NT2/D1 (cell line): ENCODE measurements at regions not wholly inside any gene's neighbourhood (a gene's known extent, or its start where the extent isn't known, plus 50 kb on each side); places are given as distances from the start of the nearest gene placed in this dataset.

ENCODE experiments used
- DNase-seq: peaks from one replicate; pipeline ENCODE4 v3.0.0-alpha.2; 2011; ENCODE audit warnings: low read depth, low spot score
- H3K27me3 ChIP-seq: 2 replicates; pipeline ENCODE4 v1.6.0; 2011; ENCODE audit warnings: mild to moderate bottlenecking; ENCODE audit not compliant: insufficient read length, insufficient read depth
- H3K36me3 ChIP-seq: 2 replicates; pipeline ENCODE4 v1.6.1; 2011; ENCODE audit warnings: mild to moderate bottlenecking, low read length, mixed read lengths; ENCODE audit not compliant: insufficient read depth, insufficient read length
- H3K4me1 ChIP-seq: 2 replicates; pipeline ENCODE4 v1.5.1; 2011; ENCODE audit not compliant: insufficient read depth, insufficient read length
- H3K4me3 ChIP-seq: 2 replicates; pipeline ENCODE4 v1.5.1; 2011; ENCODE audit warnings: low read depth; ENCODE audit not compliant: insufficient read length
- H3K9ac ChIP-seq: 2 replicates; pipeline ENCODE4 v1.6.0; 2011; ENCODE audit warnings: low read depth; ENCODE audit not compliant: insufficient read length
- H3K9me3 ChIP-seq: 2 replicates; pipeline ENCODE4 v1.5.1; 2011; ENCODE audit warnings: mild to moderate bottlenecking, low read length; ENCODE audit not compliant: insufficient read depth
- SUZ12 ChIP-seq: IDR thresholded peaks from 2 replicates; pipeline ENCODE4 v1.6.1; 2011; ENCODE audit not compliant: insufficient read length, insufficient read depth; ENCODE audit errors: extremely low read depth
- YY1 ChIP-seq: IDR thresholded peaks from 2 replicates; pipeline ENCODE4 v1.6.1; 2011; ENCODE audit not compliant: insufficient read length, insufficient read depth
- ZNF274 ChIP-seq: IDR thresholded peaks from 2 replicates; pipeline ENCODE4 v1.6.1; 2011; ENCODE audit warnings: mild to moderate bottlenecking, low read depth, low read length

DNA sequence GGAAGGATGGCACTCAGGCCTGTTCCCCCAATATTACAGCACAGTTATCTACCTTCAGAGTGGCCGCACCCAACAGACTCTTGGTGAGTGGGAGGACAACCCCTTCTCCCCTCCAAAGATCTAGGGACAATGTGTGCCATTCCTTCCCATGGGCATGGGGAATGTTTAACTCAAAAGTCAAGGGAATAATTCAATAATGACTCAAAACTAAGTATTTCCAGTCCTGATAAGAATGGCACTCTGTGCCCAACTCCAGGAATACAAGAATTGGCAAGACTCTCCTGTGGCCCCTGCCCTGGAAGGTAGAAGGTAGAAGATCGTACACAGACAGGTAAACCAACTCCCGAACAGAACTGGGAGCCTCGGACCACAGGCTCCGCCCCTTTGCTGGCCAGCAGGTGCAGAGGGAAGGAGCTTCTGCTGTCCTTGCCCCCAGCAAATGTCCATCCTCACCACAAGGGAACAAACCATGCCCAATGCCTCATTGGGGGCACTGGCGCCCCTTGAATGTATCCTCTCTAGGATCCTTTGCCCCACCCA, 514.0 kb downstream of the NPHP4 start:
- Histone ChIP-seq H3K9me3 (no peaks in the 10 kb centered on the region), H3K27me3 (no peaks in the 10 kb centered on the region)
- no peak for TF ChIP-seq YY1
- no peak for TF ChIP-seq ZNF274
- no peak for TF ChIP-seq SUZ12

DNA sequence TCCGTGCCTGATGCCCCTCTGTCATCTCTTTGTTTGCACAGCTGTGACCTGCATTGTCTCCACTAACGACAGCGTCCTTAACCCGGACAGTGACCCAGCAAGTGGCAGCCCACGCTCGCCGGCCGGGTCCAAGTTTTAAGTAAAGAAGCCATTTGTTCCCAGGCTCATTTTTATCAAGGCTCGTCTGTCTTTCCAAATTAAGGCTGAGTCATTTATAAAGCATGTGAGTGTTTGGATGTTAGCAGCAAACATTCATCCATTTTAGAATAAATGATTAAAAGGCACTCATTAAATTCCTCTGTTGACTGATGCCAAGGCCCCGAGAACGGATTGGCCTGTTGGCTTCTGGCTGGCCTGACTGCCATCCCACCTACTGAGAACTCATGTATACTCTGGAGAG, 514.5 kb downstream of the NPHP4 start:
- Histone ChIP-seq H3K4me3 (no peak overlapping the region), H3K27me3 (no peaks in the 10 kb centered on the region), H3K9ac (no peak overlapping the region), H3K9me3 (no peaks in the 10 kb centered on the region), H3K4me1 (peaks cover 2% of the 10 kb centered on the region), H3K36me3 (no peaks in the 10 kb centered on the region)
- no peak for DNase-seq
- no peak for TF ChIP-seq YY1
- no peak for TF ChIP-seq ZNF274
- no peak for TF ChIP-seq SUZ12

More for the DNA sequence above, 514.0 kb downstream of the NPHP4 start:
- H3K36me3 ChIP-seq = no peaks in the 10 kb centered on the region
- H3K9ac ChIP-seq = no peak overlapping the region
- H3K4me3 ChIP-seq = no peak overlapping the region
- no peaks in the 10 kb centered on the region for H3K4me1 ChIP-seq
- DNase-seq = no peak

DNA sequence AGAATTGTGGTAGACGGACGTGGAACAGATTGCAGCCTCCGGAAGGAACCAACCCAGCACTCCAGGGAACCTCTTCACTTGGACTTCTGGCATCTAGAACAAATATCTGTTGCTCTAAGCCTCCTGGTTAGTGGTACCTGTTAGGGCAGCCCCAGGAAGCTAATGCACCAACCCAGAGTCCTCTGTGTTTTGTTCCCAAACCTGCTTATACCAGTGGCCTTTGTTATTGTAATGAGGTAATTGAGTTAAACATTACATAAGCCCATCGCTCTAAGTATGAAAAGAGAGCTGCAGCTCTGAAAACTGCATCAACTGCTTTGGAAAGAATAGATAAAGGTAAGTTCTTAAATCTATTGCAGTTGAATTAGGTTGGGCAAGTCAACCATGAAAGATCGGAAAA, 516.7 kb downstream of the NPHP4 start:
- Histone ChIP-seq H3K9me3 (no peaks in the 10 kb centered on the region), H3K27me3 (no peaks in the 10 kb centered on the region), H3K36me3 (no peaks in the 10 kb centered on the region), H3K4me3 (no peak overlapping the region), H3K4me1 (peaks cover 2% of the 10 kb centered on the region), H3K9ac (no peak overlapping the region)
- DNase-seq = no peak
- TF ChIP-seq YY1 (no peak), ZNF274 (no peak), SUZ12 (no peak)

DNA sequence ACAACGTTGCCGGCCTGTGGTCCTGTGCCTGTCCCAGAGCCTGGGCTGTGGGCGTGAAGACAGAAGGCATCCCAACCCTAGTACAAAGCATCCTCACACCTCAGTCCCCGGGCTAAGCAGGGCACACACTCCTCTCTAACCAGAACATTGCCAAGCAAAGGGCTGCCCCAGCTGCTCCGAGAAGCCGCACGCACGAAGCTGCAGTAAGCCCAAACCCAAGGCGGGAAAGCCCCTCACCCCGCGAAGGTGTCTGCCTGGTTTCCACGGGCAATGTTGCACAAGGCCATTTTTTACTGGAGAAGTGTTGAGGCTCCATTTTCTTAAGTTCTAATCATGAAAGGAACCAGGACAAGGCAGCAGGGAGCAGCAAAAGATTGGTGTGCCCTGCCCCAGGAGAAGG, 519.0 kb downstream of the NPHP4 start:
- TF ChIP-seq ZNF274 (no peak), SUZ12 (no peak), YY1 (no peak)
- Histone ChIP-seq H3K4me3 (no peak overlapping the region), H3K9me3 (no peaks in the 10 kb centered on the region), H3K36me3 (no peaks in the 10 kb centered on the region), H3K4me1 (peaks cover 2% of the 10 kb centered on the region), H3K27me3 (no peaks in the 10 kb centered on the region), H3K9ac (no peak overlapping the region)
- DNase-seq = no peak

DNA sequence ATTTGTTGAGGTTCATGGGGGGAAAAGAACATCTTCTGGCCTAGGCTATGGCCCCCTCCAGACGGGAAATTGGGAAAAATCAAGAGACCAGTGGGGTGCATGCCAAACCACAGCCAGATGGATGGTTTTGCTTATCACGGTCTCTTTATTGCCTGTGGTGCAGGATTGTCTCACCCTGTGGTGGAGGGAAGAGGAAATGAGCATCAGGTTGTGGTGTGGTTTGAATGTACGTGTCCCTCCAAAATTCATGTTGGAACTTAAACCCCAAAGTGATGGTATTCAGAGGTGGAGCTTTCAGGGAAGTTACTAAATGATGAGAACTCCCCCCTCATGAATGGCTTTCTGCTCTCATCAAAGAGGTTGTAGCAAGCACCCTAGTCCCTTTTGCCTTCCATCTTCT, 525.7 kb downstream of the NPHP4 start:
- TF ChIP-seq YY1 = no peak
- TF ChIP-seq ZNF274 = no peak
- TF ChIP-seq SUZ12 = no peak
- Histone ChIP-seq H3K9me3 (peaks cover 9% of the 10 kb centered on the region; the same call in 1 of the 2 replicates), H3K36me3 (no peaks in the 10 kb centered on the region), H3K4me1 (peaks cover 1% of the 10 kb centered on the region), H3K27me3 (no peaks in the 10 kb centered on the region), H3K9ac (no peak overlapping the region), H3K4me3 (no peak overlapping the region)
- DNase-seq = no peak

DNA sequence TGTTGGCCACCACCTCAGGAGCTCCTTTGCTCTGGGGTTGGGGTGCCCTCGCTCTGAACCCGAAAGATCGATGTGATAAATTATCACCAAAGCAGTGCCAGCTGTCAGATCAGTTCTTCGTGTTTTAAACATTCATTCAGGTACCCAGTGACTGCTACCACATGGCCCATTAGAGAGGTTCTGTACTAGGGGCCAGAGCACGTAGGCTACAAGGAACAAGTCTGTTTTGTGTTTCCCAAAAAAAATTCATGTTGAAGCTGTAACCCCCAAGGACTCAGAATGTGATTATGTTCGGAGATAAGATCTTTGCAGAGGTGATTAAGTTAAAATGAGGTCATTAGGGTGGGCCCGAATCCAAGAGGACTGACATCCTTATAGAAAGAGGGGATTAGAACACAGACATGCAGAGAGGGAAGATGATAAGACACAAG, 526.9 kb downstream of the NPHP4 start:
- no peak for TF ChIP-seq ZNF274
- no peak for TF ChIP-seq SUZ12
- TF ChIP-seq YY1 = no peak
- peaks cover 1% of the 10 kb centered on the region for H3K4me1 ChIP-seq
- no peaks in the 10 kb centered on the region for H3K36me3 ChIP-seq
- H3K9ac ChIP-seq = no peak overlapping the region
- no peak overlapping the region for H3K4me3 ChIP-seq
- H3K27me3 ChIP-seq = no peaks in the 10 kb centered on the region
- peaks cover 17% of the 10 kb centered on the region; the same call in 1 of the 2 replicates for H3K9me3 ChIP-seq
- no peak for DNase-seq

DNA sequence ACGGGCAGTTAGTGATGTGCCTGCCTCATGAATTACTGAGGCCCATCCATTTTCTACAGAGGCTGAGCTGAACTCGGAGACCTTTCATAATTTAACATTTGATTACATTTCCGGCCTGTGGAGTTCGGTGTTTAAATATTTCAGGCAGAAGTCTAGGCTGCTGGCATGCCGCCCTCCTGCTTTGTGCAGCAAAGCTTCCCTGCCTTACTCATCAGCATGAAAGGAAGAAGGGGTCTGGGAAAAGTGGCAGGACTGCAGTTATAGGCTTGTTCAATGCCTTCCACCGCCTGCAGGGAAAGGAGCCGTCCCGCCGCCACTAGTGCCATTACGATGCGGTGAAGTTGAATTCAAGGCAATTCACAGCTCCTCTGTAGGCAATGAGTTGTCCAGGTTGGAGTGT, 527.9 kb downstream of the NPHP4 start:
- H3K4me1 ChIP-seq = peaks cover 1% of the 10 kb centered on the region
- H3K4me3 ChIP-seq = no peak overlapping the region
- peaks cover 17% of the 10 kb centered on the region; the same call in 1 of the 2 replicates for H3K9me3 ChIP-seq
- DNase-seq = no peak
- H3K27me3 ChIP-seq = no peaks in the 10 kb centered on the region
- TF ChIP-seq SUZ12 (no peak), YY1 (no peak), ZNF274 (no peak)
- H3K9ac ChIP-seq = no peak overlapping the region
- H3K36me3 ChIP-seq = no peaks in the 10 kb centered on the region

DNA sequence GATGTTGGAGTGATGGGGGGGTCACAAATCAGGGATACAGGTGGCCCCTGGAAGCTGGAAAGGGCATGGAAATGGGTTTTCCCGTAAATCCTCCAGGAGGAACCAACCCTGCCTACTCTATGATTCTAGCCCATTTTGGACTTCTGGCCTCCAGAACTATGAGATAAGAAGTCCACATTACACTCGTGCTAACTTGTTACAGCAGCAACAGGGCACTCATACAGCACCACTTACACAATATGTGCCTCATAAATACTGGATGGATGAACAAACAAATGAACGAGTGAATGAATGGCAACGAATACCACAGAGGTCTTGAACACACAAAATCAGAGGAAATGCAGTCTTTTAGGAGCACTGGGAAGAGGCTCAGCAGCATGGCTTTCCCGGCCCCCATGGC, 531.3 kb downstream of the NPHP4 start:
- no peak for TF ChIP-seq YY1
- no peak for TF ChIP-seq SUZ12
- TF ChIP-seq ZNF274 = no peak
- H3K36me3 ChIP-seq = no peaks in the 10 kb centered on the region
- H3K9me3 ChIP-seq = peaks cover 17% of the 10 kb centered on the region; the same call in 1 of the 2 replicates
- H3K9ac ChIP-seq = no peak overlapping the region
- H3K27me3 ChIP-seq = no peaks in the 10 kb centered on the region
- no peak for DNase-seq
- H3K4me1 ChIP-seq = peaks cover 7% of the 10 kb centered on the region
- no peak overlapping the region for H3K4me3 ChIP-seq
